Activated CD8-positive, alpha-beta T cell treated with anti-CD3 and anti-CD28 coated beads for 36 hours (primary cell): ENCODE measurements at regions not wholly inside any gene's neighbourhood (a gene's known extent, or its start where the extent isn't known, plus 50 kb on each side); places are given as distances from the start of the nearest gene placed in this dataset.

Experiments used
- ATAC-seq: fragments of 200-7000 bp; cut with Tn5 transposase; one replicate; pipeline ENCODE4 v1.10.0; 2021; ENCODE audit warnings: mild to moderate bottlenecking, moderate library complexity
- CTCF ChIA-PET: fragments of 350-600 bp; sonication (Branson Sonifier 250); formaldehyde crosslinking; loops from one replicate; lab custom pipeline; 2021; ENCODE audit warnings: antibody characterized with exemption; lab: Charles Lee
- POLR2A ChIA-PET: fragments of 350-600 bp; sonication (Branson Sonifier 250); formaldehyde crosslinking; loops from one replicate; lab custom pipeline; 2021; ENCODE audit warnings: antibody characterized with exemption; lab: Charles Lee
- DNase-seq: peaks from one replicate; pipeline ENCODE4 v3.0.0-alpha.2; 2020
- H3K27ac Mint-ChIP-seq: one replicate; pipeline ENCODE4 v1.8.0; 2021; ENCODE audit warnings: mild to moderate bottlenecking, mixed read lengths
- H3K27me3 Mint-ChIP-seq: one replicate; pipeline ENCODE4 v1.8.0; 2021; ENCODE audit warnings: mixed read lengths
- H3K36me3 Mint-ChIP-seq: one replicate; pipeline ENCODE4 v1.8.0; 2021; ENCODE audit warnings: low read depth, mixed read lengths
- H3K4me1 Mint-ChIP-seq: one replicate; pipeline ENCODE4 v1.8.0; 2021; ENCODE audit warnings: low read depth, mixed read lengths
- H3K4me3 Mint-ChIP-seq: one replicate; pipeline ENCODE4 v1.8.0; 2021; ENCODE audit warnings: mild to moderate bottlenecking, moderate library complexity, mixed read lengths
- H3K9me3 Mint-ChIP-seq: one replicate; pipeline ENCODE4 v1.8.0; 2021; ENCODE audit warnings: mixed read lengths
- intact Hi-C: fragments of 100-400 bp; cut with micrococcal nuclease; formaldehyde crosslinking; loops from one replicate; pipeline ENCODE4 v1.10.0; 2022
- TF ChIP-seq, protein P1 (sequence below): fragments of 200-600 bp; IDR thresholded peaks from one replicate; pipeline ENCODE4 v1.8.0; 2022; ENCODE audit warnings: antibody characterized with exemption, mild to moderate bottlenecking

DNA sequence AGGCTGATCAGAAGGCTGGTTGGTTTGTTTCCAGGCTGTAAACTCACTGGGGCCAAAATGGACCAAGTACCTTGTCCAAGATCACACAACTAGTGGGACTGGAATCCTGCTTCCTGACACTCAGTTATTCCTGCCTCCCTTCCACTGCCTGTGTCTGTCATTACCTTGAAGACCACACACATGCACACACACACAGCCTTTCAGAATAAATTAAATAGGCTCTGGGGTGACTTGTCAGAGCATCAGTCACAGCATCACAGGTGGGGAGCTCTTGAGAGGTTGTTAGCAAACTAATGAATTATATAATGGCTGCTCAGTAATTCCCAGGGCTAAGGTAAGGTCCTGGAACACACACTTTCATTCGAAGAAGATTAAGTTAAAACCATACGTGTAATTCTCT is 231.8 kb downstream of the UACA start:
- ChIA-PET CTCF (interaction anchor here (1.0 to 1.2 kb wide), 2 partner anchors 18 to 26 kb away, joined by 4 read pairs; no protein-coding TSS in a partner anchor), POLR2A (interaction anchor here (0.6 to 1.6 kb wide), 3 partner anchors 20 to 236 kb away, joined by 3 to 4 read pairs (median 3); no protein-coding TSS in a partner anchor)
- Mint-ChIP-seq H3K36me3 (peaks cover 2% of the 10 kb centered on the region), H3K27me3 (no peaks in the 10 kb centered on the region), H3K4me3 (no peak overlapping the region), H3K4me1 (peaks cover 76% of the 10 kb centered on the region), H3K27ac (no peak overlapping the region), H3K9me3 (peaks cover 3% of the 10 kb centered on the region)
- TF ChIP-seq, protein P1, sequence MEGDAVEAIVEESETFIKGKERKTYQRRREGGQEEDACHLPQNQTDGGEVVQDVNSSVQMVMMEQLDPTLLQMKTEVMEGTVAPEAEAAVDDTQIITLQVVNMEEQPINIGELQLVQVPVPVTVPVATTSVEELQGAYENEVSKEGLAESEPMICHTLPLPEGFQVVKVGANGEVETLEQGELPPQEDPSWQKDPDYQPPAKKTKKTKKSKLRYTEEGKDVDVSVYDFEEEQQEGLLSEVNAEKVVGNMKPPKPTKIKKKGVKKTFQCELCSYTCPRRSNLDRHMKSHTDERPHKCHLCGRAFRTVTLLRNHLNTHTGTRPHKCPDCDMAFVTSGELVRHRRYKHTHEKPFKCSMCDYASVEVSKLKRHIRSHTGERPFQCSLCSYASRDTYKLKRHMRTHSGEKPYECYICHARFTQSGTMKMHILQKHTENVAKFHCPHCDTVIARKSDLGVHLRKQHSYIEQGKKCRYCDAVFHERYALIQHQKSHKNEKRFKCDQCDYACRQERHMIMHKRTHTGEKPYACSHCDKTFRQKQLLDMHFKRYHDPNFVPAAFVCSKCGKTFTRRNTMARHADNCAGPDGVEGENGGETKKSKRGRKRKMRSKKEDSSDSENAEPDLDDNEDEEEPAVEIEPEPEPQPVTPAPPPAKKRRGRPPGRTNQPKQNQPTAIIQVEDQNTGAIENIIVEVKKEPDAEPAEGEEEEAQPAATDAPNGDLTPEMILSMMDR = no peak
- intact Hi-C loops = no loop called here
- ATAC-seq = no peak
- DNase-seq = no peak

DNA sequence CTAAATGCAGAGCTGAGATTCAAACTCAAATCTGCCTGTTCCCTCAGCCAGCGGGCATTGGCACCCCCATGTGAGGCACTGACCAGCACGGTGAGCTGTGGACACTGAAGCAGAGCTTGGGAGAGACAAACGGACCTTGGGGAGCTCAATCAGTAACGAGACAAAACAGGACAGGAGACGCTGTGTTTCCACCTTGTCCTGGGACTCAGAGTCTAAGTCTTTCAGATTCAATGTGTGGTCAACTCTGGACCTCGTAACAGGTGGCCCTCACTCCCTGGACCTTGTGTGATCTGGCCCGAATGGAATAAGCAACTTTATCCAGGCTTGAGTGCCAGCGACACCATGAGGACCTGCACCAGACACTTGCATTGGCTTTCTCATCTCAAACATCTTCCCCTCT is 232.5 kb downstream of the UACA start:
- DNase-seq (no peak), ATAC-seq (no peak)
- ChIA-PET POLR2A (interaction anchor here (0.9 to 1.6 kb wide), 2 partner anchors 27 to 39 kb away, joined by 4 read pairs; no protein-coding TSS in a partner anchor), CTCF (interaction anchor here (1.0 kb wide), 1 partner anchor 26 kb away, joined by 4 read pairs; no protein-coding TSS in a partner anchor)
- TF ChIP-seq, protein P1 = no peak
- Mint-ChIP-seq H3K4me1 (peaks cover 75% of the 10 kb centered on the region), H3K4me3 (no peak overlapping the region), H3K27ac (no peak overlapping the region), H3K27me3 (no peaks in the 10 kb centered on the region), H3K9me3 (peaks cover 3% of the 10 kb centered on the region), H3K36me3 (peaks cover 2% of the 10 kb centered on the region)
- intact Hi-C loops = no loop called here

DNA sequence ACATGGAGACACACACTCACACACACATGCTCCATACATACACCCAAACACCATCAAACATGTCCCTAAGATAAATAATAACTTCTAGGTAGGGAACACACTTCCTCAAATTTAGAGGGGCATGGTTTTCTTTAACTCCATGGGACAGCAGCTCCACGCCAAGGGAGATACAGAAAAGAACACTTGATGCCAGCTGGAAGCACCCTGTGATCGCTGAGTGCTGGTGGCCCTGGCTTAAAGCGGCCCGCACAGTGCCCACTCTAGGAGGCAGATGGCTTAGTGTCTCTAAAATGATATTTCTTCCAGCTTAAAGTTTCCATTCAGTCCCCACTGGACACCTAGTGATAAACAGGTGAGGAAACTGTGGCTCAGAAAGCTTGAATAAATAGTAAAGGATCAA is 232.9 kb downstream of the UACA start:
- ATAC-seq (no peak), DNase-seq (no peak)
- ChIA-PET POLR2A (interaction anchor here (0.9 to 1.6 kb wide), 2 partner anchors 27 to 39 kb away, joined by 4 read pairs; no protein-coding TSS in a partner anchor), CTCF (no interaction called here)
- peaks cover 2% of the 10 kb centered on the region for H3K36me3 Mint-ChIP-seq
- intact Hi-C loops = no loop called here
- H3K9me3 Mint-ChIP-seq = peaks cover 3% of the 10 kb centered on the region
- H3K4me1 Mint-ChIP-seq = peaks cover 74% of the 10 kb centered on the region
- H3K27me3 Mint-ChIP-seq = no peaks in the 10 kb centered on the region
- peak overlapping the region; percentile 3 for H3K27ac Mint-ChIP-seq
- no peak overlapping the region for H3K4me3 Mint-ChIP-seq
- TF ChIP-seq, protein P1 = no peak

DNA sequence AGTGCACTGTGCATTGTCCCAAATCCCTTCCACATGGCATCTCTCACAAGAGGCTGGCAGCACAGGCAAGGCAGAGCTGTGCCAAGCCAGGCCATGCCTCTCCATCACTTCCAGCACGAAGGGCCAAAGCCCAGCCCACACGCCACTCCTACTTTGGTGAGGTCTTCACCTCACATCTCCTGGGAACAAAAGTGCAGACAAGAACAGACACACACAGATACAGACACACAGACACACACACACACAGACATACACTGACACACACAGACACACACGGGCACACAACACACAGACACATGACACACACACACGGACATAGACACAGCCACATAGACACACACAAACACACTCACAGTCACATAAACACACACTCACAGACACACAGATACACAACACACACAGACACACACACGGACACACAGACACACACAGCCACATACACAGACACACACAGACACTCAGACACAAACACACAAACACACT is 233.3 kb downstream of the UACA start:
- intact Hi-C loops = no loop called here
- DNase-seq = no peak
- ATAC-seq = no peak
- Mint-ChIP-seq H3K4me1 (peaks cover 70% of the 10 kb centered on the region), H3K36me3 (peaks cover 2% of the 10 kb centered on the region), H3K9me3 (peaks cover 3% of the 10 kb centered on the region), H3K27me3 (no peaks in the 10 kb centered on the region), H3K27ac (peak overlapping the region; percentile 3), H3K4me3 (no peak overlapping the region)
- ChIA-PET POLR2A (interaction anchor here (0.9 to 1.6 kb wide), 3 partner anchors 25 to 38 kb away, joined by 4 to 6 read pairs (median 4); no protein-coding TSS in a partner anchor), CTCF (no interaction called here)
- TF ChIP-seq, protein P1 = no peak

DNA sequence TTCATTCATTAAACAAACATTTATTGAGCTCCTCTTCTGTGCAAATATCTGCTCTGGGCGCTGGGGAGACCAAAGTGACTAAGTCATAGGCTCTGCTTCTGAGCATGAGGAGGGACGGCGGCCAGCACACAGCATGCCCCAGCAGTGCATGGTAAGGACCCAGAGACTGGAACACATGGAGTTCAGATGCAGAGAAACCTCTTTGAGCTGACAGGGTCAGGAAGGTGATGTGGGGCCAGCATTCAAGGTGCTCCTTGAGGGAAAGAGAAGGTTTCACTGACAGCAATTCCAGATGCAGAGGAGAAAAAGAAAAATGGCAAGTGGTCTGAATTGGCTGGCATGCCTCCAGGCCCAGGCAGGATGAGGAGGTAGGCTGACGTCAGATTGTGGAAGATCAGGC is 234.5 kb downstream of the UACA start:
- H3K4me1 Mint-ChIP-seq = peaks cover 65% of the 10 kb centered on the region
- ChIA-PET CTCF (interaction anchor here (0.9 to 1.6 kb wide), 5 partner anchors 10 to 62 kb away, joined by 3 to 4 read pairs (median 3); no protein-coding TSS in a partner anchor), POLR2A (interaction anchor here (0.6 to 1.9 kb wide), 11 partner anchors 10 to 103 kb away, joined by 3 to 6 read pairs (median 3); no protein-coding TSS in a partner anchor)
- intact Hi-C loops = no loop called here
- no peaks in the 10 kb centered on the region for H3K27me3 Mint-ChIP-seq
- peak overlapping the region; percentile 78 for H3K27ac Mint-ChIP-seq
- TF ChIP-seq, protein P1 = no peak
- H3K9me3 Mint-ChIP-seq = peaks cover 3% of the 10 kb centered on the region
- H3K4me3 Mint-ChIP-seq = no peak overlapping the region
- ATAC-seq = no peak
- peaks cover 2% of the 10 kb centered on the region for H3K36me3 Mint-ChIP-seq
- DNase-seq = no peak
